ENCODE measurements at regions not wholly inside any gene's neighbourhood (a gene's known extent, or its start where the extent isn't known, plus 50 kb on each side); places are given as distances from the start of the nearest gene placed in this dataset.

DNA sequence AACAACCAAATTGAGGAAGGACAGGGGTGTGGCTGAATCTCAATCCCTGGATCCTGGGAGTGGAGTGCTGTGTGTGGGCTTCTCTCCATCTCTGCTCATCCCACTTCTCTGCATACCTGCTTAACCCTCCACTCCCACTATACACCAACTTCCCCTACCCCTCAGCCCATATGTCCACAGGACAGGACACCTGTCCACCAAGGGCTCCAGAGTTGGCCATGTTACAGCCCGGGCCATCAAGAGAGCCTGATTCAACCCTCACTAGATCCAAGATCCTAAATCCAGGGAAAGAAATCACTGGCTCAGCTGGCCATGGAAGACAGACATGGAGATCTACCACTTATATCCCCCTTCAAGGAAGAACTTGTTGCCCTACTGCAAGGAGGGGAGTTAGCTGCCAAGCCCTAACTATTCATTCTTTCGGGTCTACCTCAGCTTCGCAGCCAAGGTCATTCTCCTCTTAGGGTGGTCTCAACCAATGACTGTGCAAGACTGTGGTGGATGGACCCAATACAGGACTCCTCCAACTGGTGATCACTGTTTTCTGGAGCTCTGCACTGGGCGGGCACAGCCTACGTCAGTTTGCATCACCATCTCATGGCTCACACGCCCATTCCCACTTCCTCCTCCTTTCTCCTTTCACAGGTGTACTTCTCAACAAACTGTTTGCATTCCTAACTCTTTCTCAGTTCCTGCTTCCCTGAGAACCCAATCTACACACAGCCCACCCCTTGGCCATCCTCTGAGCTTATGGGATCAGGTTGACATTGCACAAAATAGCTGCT, 53.7 kb upstream of the ZBTB43 start:
- DNase-seq (ENCODE audit: low spot score): peak; percentile 81

DNA sequence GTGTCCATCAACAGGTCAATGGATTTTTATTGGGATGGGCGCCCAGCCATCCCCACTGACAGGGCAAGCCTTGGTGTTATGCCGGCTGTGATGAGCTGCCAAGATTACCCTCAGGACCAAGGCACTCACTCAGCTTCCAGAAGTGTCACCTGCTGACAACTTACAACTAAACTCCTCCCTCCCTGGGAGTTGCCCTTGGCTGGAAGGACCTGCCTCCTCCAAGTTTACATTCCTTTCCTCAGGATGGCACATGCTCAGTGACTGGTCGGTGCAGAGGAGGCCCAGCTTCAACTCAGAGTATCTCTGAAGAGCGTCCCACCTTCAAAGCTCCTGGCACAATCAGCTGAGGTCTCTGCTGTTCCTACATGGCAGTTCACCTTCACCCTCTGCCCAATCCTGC, 52.5 kb upstream of the ZBTB43 start:
- peak; percentile 24 for DNase-seq (ENCODE audit: low spot score)

DNA sequence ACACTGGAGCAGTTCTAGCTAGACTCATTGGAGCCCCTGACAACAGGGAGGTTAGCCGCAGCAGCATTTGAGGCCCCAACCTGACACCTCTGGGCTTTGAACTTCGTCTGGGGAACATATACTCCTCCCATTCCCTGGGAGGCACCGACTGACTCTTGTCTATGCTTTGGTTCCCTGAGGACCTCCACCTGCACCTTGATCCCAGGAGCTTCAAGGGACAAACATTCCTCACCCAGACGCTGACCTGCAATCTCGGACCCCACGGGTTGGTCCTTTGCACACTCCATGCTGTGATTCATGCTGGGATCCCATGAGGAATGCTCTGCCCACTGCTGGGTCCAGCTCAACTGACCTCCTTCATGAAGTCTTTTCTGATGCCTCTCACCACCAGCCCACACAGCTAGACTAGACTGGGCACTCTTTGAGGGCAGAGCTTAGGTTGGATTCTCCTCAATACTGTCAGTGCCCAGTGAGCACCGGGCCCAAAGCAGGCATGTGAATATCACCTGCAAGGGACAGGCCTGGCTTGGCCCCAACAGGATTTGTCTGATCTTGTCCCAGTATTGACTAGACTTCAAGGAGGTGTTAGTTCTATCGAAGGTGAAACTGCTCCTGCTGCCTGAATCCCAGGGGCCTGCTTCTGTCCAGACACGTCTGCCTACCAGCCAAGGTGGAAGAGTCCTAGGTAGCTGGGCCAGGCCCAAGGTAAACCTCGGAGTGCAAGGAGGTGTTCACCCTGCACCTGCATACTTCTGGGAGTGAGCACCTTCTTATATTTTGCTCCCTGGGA, 51.8 kb upstream of the ZBTB43 start:
- DNase-seq (ENCODE audit: low spot score): peak; percentile 88

DNA sequence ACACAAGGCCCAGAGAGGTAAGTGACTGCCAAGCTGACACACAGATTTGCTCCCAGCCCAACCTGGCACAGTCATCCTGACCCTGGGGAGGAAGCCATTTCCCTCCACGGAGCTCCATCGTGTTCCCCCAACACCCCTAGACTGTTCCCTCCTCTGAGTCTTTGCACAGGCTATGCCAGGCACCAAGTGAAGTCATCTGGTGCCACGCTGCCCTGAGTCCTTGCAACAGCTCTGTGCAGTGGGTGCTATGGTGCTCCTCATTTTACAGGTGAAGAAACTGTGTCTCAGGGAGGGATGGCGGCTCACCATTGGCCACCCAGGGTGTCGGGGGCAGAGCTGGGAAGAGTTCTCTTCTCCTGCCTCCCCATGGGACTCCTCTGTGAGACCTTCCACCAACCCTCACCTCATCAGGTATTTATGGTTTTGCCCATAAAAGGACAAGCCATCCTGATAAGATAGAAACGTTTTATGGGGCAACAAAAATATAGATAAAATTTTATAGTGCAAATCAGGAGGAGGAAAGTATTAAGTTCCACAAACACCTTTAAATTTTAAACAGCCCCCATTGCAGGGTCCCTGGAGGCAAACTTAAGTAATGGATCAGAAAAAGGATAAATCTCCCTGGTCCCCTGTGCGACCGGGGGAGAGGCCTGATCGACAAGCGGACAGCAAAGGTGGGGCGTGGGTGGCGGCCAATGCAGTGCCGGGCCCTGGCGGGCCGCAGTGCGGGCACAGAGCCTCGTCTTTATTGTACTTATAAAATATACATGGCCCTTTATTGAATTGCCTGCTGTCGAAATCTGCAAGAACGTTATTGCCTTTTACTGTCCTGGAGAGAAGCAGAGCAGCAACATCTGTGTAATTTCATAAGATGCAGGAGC, 50.2 kb upstream of the ZBTB43 start:
- DNase-seq (ENCODE audit: low spot score): peak; percentile 43
